Stomach (tissue), 4 donors: ENCODE measurements at regions not wholly inside any gene's neighbourhood (a gene's known extent, or its start where the extent isn't known, plus 50 kb on each side); places are given as distances from the start of the nearest gene placed in this dataset.

ENCODE experiments used
- EP300 ChIP-seq: sonication (generic); formaldehyde crosslinking; IDR thresholded peaks from one replicate; pipeline ENCODE4 v1.6.1; 2017; ENCODE audit warnings: antibody characterized with exemption
- POLR2A ChIP-seq, 4 donors: fragments of 450-650 bp; IDR thresholded peaks; one replicate each; pipeline ENCODE4 v1.6.1; 2016; ENCODE audit warnings: antibody characterized with exemption in 4 of 4, control low read depth in 2 of 4, mild to moderate bottlenecking in 1 of 4, moderate library complexity in 1 of 4
- POLR2AphosphoS5 ChIP-seq, 3 donors: sonication (generic); formaldehyde crosslinking; IDR thresholded peaks; one replicate each; pipeline ENCODE4 v1.6.1; 2016; ENCODE audit warnings: antibody characterized with exemption in 3 of 3
- TF ChIP-seq, protein P1 (sequence below), 7 experiments: fragments of 450-650 bp in 4 of 7; fragments of 200-600 bp in 3 of 7; sonication (generic) in 3 of 7; IDR thresholded peaks; one replicate each; pipeline ENCODE4 v1.5.1; 2016 to 2019; ENCODE audit warnings: antibody characterized with exemption in 7 of 7, control low read depth in 2 of 7, mild to moderate bottlenecking in 1 of 7

DNA sequence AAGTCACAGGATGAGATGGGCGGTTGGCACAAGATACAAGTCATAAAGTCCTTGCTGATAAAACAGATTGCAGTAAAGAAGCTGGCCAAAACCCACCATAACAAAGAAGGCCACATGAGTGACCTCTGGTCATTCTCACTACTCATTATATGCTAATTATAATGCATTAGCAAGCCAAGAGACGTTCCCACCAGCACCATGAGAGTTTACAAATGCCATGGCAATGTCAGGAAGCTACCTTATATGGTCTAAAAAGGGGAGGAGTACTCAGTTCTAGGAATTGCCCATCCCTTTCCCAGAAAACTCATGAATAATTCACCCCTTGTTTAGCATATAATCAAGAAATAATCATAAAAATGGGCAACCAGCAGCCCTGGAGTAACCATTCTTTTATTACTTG is 74.9 kb upstream of the APP start:
- TF ChIP-seq POLR2A (IDR thresholded peaks at IDR 0.05) (no peak), POLR2AphosphoS5 (IDR thresholded peaks at IDR 0.05) (no peak), EP300 (no peak)
- TF ChIP-seq, protein P1, sequence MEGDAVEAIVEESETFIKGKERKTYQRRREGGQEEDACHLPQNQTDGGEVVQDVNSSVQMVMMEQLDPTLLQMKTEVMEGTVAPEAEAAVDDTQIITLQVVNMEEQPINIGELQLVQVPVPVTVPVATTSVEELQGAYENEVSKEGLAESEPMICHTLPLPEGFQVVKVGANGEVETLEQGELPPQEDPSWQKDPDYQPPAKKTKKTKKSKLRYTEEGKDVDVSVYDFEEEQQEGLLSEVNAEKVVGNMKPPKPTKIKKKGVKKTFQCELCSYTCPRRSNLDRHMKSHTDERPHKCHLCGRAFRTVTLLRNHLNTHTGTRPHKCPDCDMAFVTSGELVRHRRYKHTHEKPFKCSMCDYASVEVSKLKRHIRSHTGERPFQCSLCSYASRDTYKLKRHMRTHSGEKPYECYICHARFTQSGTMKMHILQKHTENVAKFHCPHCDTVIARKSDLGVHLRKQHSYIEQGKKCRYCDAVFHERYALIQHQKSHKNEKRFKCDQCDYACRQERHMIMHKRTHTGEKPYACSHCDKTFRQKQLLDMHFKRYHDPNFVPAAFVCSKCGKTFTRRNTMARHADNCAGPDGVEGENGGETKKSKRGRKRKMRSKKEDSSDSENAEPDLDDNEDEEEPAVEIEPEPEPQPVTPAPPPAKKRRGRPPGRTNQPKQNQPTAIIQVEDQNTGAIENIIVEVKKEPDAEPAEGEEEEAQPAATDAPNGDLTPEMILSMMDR (IDR thresholded peaks at IDR 0.05), result no peak
